Choroid plexus epithelial cell (primary cell): ENCODE measurements at regions not wholly inside any gene's neighbourhood (a gene's known extent, or its start where the extent isn't known, plus 50 kb on each side); places are given as distances from the start of the nearest gene placed in this dataset.

Source experiments
- DNase-seq: peaks from one replicate; pipeline ENCODE4 v3.0.0-alpha.2; 2010; ENCODE audit warnings: low read depth
- H3K4me3 ChIP-seq: 2 replicates; pipeline ENCODE4 v1.5.1; 2011; ENCODE audit warnings: low read depth, mild to moderate bottlenecking, control low read depth, low read length, moderate library complexity
- TF ChIP-seq, protein P1 (sequence below): conservative IDR thresholded peaks from 2 replicates; pipeline ENCODE4 v1.5.1; 2011; ENCODE audit warnings: low read depth, mild to moderate bottlenecking, control low read depth, inconsistent platforms, low read length, moderate library complexity

DNA sequence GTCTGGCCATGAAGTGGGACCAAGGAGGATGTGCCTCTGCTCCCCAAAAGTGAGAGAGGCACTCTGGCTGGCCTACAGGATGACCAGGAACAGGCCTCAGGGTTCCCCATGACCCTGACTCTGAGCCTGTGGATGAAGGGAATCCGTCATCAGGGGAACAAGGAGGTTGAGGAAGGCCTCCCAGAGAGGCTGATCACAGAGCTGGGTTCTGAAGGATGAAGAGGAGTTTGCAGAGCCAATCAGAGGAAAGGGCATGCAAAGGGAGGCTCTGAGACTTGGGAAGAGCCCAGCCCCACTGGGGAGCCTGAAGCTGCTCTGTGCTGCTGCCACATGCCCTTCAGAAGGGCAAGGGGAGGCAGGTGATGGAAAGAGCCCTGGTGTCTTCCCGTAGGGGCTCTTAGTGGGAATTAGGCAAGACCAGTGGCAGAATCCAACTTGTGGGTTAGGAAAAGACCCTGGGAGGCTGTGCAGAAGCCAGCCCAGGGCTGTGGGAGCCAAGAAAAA is 141.3 kb upstream of the ID2 start:
- no peak overlapping the region for H3K4me3 ChIP-seq
- DNase-seq = no peak
- TF ChIP-seq, protein P1, sequence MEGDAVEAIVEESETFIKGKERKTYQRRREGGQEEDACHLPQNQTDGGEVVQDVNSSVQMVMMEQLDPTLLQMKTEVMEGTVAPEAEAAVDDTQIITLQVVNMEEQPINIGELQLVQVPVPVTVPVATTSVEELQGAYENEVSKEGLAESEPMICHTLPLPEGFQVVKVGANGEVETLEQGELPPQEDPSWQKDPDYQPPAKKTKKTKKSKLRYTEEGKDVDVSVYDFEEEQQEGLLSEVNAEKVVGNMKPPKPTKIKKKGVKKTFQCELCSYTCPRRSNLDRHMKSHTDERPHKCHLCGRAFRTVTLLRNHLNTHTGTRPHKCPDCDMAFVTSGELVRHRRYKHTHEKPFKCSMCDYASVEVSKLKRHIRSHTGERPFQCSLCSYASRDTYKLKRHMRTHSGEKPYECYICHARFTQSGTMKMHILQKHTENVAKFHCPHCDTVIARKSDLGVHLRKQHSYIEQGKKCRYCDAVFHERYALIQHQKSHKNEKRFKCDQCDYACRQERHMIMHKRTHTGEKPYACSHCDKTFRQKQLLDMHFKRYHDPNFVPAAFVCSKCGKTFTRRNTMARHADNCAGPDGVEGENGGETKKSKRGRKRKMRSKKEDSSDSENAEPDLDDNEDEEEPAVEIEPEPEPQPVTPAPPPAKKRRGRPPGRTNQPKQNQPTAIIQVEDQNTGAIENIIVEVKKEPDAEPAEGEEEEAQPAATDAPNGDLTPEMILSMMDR = no peak

DNA sequence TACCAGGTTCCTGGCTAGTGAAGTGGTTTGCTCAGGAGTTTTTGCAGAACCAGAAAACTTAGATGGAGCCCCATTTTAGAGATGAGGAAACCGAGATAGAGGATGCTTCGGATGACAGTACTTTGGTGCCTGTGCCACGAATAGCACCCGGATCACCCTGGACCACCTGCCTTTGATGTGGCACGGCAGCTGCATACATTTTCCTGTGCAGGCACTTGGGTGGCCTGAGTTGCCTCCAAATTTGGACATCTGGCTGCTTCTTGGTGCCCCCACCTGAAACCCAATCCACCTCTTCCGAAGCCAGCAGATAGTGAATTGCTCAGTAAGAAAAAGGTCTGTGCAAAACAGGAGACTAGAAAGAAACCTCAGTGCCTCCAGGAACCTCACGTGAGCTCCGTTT is 140.6 kb upstream of the ID2 start:
- no peak overlapping the region for H3K4me3 ChIP-seq
- DNase-seq = no peak
- TF ChIP-seq, protein P1 = no peak

DNA sequence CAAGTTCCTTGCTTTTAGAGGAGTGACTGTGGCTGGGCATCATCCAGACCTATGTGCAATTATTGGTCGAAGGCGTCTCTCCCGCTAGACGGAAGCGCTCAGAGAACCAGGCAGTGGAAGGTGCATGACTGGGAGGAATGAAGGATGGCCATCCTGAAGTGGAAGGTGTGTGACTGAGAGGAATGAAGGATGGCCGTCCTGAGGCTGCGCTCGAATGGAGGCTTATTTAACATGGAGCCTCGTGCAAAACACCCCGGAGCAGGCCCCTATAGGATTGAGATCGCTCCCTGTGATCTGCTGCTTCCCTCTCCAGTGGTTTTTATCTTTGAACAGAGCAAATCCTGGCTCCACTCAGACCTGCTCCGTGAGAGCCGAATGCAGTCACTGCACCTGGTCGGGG is 140.2 kb upstream of the ID2 start:
- DNase-seq = no peak
- TF ChIP-seq, protein P1 = no peak
- H3K4me3 ChIP-seq = no peak overlapping the region

DNA sequence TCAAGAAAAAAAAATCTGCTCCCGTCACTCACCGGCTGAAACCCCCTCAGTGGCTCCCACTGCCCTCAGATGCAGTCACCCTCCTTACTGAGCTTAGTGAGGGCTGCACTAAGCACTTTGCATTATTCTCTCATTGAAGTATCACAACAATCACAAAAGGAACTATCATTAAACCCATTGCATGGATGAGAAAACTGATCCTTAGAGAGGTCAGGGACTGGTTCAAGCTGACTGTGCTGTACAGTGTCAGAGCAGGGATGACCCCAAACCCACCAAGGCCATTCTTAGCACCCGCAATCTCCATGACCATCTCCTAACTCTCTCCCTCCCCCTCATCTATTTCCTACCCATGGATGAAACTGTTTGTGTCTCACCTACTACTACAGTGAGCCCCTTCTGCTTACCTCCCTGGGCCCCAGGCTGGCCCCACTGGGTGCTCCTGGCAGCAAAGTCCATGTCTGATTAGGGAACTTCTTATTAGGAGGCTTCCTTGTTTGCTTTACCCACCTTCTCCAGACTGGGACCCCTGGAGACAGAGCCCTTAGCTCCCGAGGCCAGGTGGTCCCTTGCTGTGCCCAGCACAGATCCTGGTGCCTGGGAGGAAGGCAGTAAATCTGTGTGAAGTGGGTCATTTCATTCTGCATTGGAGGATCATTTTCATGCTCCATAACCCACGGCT is 139.3 kb upstream of the ID2 start:
- TF ChIP-seq, protein P1 = no peak

GRCh38 chr2:8543060-8543382 is 138.8 kb upstream of the ID2 start:
- DNase-seq = no peak
- TF ChIP-seq, protein P1 = no peak
- no peak overlapping the region for H3K4me3 ChIP-seq

More for the DNA sequence above, 139.3 kb upstream of the ID2 start:
- H3K4me3 ChIP-seq = no peak overlapping the region
- no peak for DNase-seq

DNA sequence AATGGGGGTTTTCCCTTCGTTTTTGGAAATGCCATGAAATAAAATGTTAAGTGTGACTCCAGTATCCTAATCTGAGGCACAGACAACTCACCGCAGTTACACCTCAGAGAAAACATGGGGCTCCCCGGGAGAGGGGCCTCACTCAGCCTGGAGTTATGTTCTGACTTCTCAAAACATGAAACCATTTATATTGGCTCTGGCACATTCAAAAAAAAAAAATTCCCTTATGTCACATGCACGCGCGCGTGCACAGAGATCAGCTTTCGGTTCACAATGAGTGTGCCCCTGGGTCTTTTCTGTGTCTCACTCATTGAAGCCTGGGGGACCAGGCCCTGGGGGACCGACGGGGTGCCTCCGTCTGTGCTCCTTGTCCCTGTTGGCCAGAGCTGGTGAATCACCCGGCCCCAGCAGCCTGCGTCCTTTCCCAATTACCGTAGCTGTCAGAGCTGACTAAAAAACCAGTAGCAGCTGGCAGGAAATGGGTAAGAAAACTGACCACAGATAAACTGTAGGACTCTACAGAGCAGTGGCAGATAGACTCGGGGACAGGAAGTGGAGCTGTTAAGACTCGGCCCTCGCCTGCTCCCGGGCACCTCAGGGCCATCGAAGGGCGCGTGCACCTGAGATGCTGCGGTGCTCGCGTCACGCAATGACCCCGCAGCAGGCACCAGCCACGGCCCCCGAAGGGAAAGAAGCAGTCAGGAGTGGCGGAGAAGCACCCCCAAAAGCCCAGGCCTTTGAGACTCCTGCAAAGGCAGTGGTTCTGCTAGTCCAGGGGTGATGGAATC is 138.3 kb upstream of the ID2 start:
- TF ChIP-seq, protein P1 = no peak
- peak overlapping the region; percentile 46 for H3K4me3 ChIP-seq
- DNase-seq = peak; percentile 74
